GM23338 (cell line): ENCODE measurements at regions not wholly inside any gene's neighbourhood (a gene's known extent, or its start where the extent isn't known, plus 50 kb on each side); places are given as distances from the start of the nearest gene placed in this dataset.

Source experiments
- ATAC-seq: fragments of 200-7000 bp; cut with Tn5 transposase; 3 replicates; pipeline ENCODE4 v1.9.1; 2020
- DNase-seq: peaks from one replicate; pipeline ENCODE4 v3.0.0-alpha.2; 2015; ENCODE audit warnings: low spot score
- H2AFZ ChIP-seq: fragments of 200-600 bp; sonication (generic); 2 replicates; pipeline ENCODE4 v1.8.0; 2016; ENCODE audit warnings: antibody characterized with exemption, mild to moderate bottlenecking, moderate library complexity
- H3F3A ChIP-seq: fragments of 200-600 bp; sonication (generic); replicated peaks from 2 replicates; pipeline ENCODE4 v1.8.0; 2017; ENCODE audit warnings: antibody characterized with exemption, mixed run types, low read depth
- H3K27ac ChIP-seq: fragments of 200-600 bp; sonication (generic); 2 replicates; pipeline ENCODE4 v1.6.1; 2016; ENCODE audit warnings: low read depth
- H3K27me3 ChIP-seq: fragments of 200-600 bp; sonication (generic); 2 replicates; pipeline ENCODE4 v1.8.0; 2016; ENCODE audit warnings: mild to moderate bottlenecking, mixed run types, moderate library complexity; ENCODE audit not compliant: insufficient read depth
- H3K36me3 ChIP-seq: fragments of 200-600 bp; sonication (generic); 2 replicates; pipeline ENCODE4 v1.8.0; 2016; ENCODE audit warnings: mild to moderate bottlenecking; ENCODE audit not compliant: insufficient read depth
- H3K4me1 ChIP-seq: fragments of 200-600 bp; sonication (generic); 2 replicates; pipeline ENCODE4 v1.8.0; 2016; ENCODE audit warnings: mild to moderate bottlenecking, moderate library complexity; ENCODE audit not compliant: insufficient read depth
- H3K4me2 ChIP-seq: fragments of 200-600 bp; sonication (generic); 2 replicates; pipeline ENCODE4 v1.7.1; 2017; ENCODE audit warnings: mixed run types
- H3K4me3 ChIP-seq: fragments of 200-600 bp; sonication (generic); 2 replicates; pipeline ENCODE4 v1.6.1; 2016; ENCODE audit warnings: mixed run types
- H3K79me2 ChIP-seq: fragments of 200-600 bp; sonication (generic); replicated peaks from 2 replicates; pipeline ENCODE4 v1.8.0; 2017; ENCODE audit warnings: mild to moderate bottlenecking; ENCODE audit not compliant: insufficient read depth
- H3K9me2 ChIP-seq: fragments of 200-600 bp; sonication (generic); 2 replicates; pipeline ENCODE4 v1.8.0; 2017; ENCODE audit not compliant: insufficient read depth
- H4K20me1 ChIP-seq: fragments of 200-600 bp; sonication (generic); replicated peaks from 2 replicates; pipeline ENCODE4 v1.8.0; 2017; ENCODE audit warnings: mild to moderate bottlenecking; ENCODE audit not compliant: insufficient read depth
- H3K27ac Mint-ChIP-seq: 2 replicates; pipeline ENCODE4 v1.8.0; 2020; ENCODE audit warnings: inconsistent platforms, mild to moderate bottlenecking, moderate library complexity, mixed read lengths
- H3K27me3 Mint-ChIP-seq: 3 replicates; pipeline ENCODE4 v1.8.0; 2022; ENCODE audit warnings: low read depth, mild to moderate bottlenecking, moderate library complexity, mixed read lengths, inconsistent platforms; ENCODE audit not compliant: insufficient read depth, poor library complexity
- H3K36me3 Mint-ChIP-seq: 3 replicates; pipeline ENCODE4 v1.8.0; 2021; ENCODE audit warnings: low read depth, mild to moderate bottlenecking, inconsistent platforms, moderate library complexity, mixed read lengths
- H3K4me1 Mint-ChIP-seq: 3 replicates; pipeline ENCODE4 v1.8.0; 2020; ENCODE audit warnings: mild to moderate bottlenecking, inconsistent platforms, mixed read lengths
- H3K4me3 Mint-ChIP-seq: 3 replicates; pipeline ENCODE4 v1.8.0; 2021; ENCODE audit warnings: moderate library complexity, mild to moderate bottlenecking, inconsistent platforms, mixed read lengths
- H3K9me3 Mint-ChIP-seq: 3 replicates; pipeline ENCODE4 v1.8.0; 2020; ENCODE audit warnings: moderate library complexity, mild to moderate bottlenecking, inconsistent platforms, mixed read lengths
- EZH2 ChIP-seq: fragments of 200-600 bp; sonication (generic); IDR thresholded peaks from one replicate; pipeline ENCODE4 v1.8.0; 2017; ENCODE audit warnings: antibody characterized with exemption, mild to moderate bottlenecking, low read depth; ENCODE audit not compliant: unreplicated experiment
- EZH2phosphoT487 ChIP-seq: fragments of 200-600 bp; sonication (generic); IDR thresholded peaks from one replicate; pipeline ENCODE4 v1.8.1; 2018; ENCODE audit warnings: antibody characterized with exemption; ENCODE audit not compliant: unreplicated experiment
- JUNB ChIP-seq: IDR thresholded peaks from one replicate; pipeline ENCODE4 v1.6.1; 2016; ENCODE audit warnings: antibody characterized with exemption; ENCODE audit not compliant: unreplicated experiment
- NANOG ChIP-seq: IDR thresholded peaks from 2 replicates; pipeline ENCODE4 v1.6.1; 2016; ENCODE audit warnings: antibody characterized with exemption, borderline replicate concordance
- POLR2AphosphoS5 ChIP-seq: IDR thresholded peaks from 2 replicates; pipeline ENCODE4 v1.6.1; 2016; ENCODE audit warnings: antibody characterized with exemption, low read depth
- STAT1 ChIP-seq: IDR thresholded peaks from one replicate; pipeline ENCODE4 v1.6.1; 2016; ENCODE audit warnings: antibody characterized with exemption; ENCODE audit not compliant: unreplicated experiment
- ZNF114 ChIP-seq: fragments of 250-450 bp; sonication (Bioruptor Pico); IDR thresholded peaks from 2 replicates; pipeline ENCODE4 v1.5.0; 2020; ENCODE audit warnings: mild to moderate bottlenecking, moderate library complexity
- ZNF331 ChIP-seq: fragments of 250-450 bp; sonication (Bioruptor Pico); IDR thresholded peaks from 2 replicates; pipeline ENCODE4 v1.5.0; 2020; ENCODE audit warnings: low read depth, mild to moderate bottlenecking, moderate library complexity
- TF ChIP-seq, protein P1 (sequence below), 2 experiments: fragments of 200-600 bp in 1 of 2; sonication (generic) in 1 of 2; conservative IDR thresholded peaks; 2 replicates each; pipeline versions ENCODE4 v1.5.1 to v1.6.1; 2016 to 2017; ENCODE audit warnings: antibody characterized with exemption in 2 of 2, low read depth in 2 of 2, mild to moderate bottlenecking in 2 of 2, moderate library complexity in 1 of 2
- TF ChIP-seq, protein P2 (sequence below): IDR thresholded peaks from 2 replicates; pipeline ENCODE4 v1.6.1; 2016; ENCODE audit warnings: antibody characterized with exemption
- TF ChIP-seq, protein P3 (sequence below): IDR thresholded peaks from one replicate; pipeline ENCODE4 v1.6.1; 2018; ENCODE audit warnings: antibody characterized with exemption; ENCODE audit not compliant: unreplicated experiment

DNA sequence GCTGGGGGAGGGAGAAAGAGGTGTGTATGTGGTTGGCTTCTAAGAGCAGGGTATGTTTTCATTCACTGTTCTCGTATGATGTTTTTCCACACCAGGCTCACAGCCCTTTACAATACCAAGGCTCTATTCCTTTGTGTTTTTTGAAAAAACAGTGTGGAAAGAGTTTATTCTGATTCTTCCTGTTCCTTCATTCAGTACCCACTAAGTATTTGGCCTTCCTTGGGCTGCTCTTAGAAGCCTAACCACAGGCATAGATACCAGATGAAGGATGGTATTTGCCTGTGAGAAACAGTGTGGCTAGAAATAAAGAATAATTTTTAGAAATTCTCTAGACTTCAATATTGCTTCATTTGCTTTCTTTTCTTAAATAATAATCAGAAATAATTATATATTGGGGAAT is 518.0 kb upstream of the DIPK2B start:
- H3K27ac ChIP-seq: no peak overlapping the region
- no peaks in the 10 kb centered on the region for H3K9me2 ChIP-seq
- H3K4me2 ChIP-seq: peak overlapping the region; percentile 12; the same call in 1 of the 2 replicates
- H3K36me3 ChIP-seq: no peaks in the 10 kb centered on the region
- no peaks in the 10 kb centered on the region for H3K36me3 Mint-ChIP-seq
- peaks cover 4% of the 10 kb centered on the region; the same call in 1 of the 2 replicates for H3K4me1 ChIP-seq
- no peak overlapping the region; the same call in 1 of the 2 replicates for H3K27ac Mint-ChIP-seq
- DNase-seq (no peak), ATAC-seq (no peak)
- H4K20me1 ChIP-seq: no peaks in the 10 kb centered on the region
- peaks cover 2% of the 10 kb centered on the region for H3K27me3 Mint-ChIP-seq
- peaks cover 9% of the 10 kb centered on the region for H3K4me1 Mint-ChIP-seq
- no peak overlapping the region for H3K4me3 ChIP-seq
- H3F3A ChIP-seq: no peaks in the 10 kb centered on the region
- H3K79me2 ChIP-seq: no peaks in the 10 kb centered on the region
- TF ChIP-seq EZH2 (no peak), EZH2phosphoT487 (no peak)
- H3K9me3 Mint-ChIP-seq: no peaks in the 10 kb centered on the region
- no peak overlapping the region for H2AFZ ChIP-seq
- no peak overlapping the region for H3K4me3 Mint-ChIP-seq
- H3K27me3 ChIP-seq: no peaks in the 10 kb centered on the region

- Histone ChIP-seq H3F3A (no peaks in the 10 kb centered on the region), H2AFZ (no peak overlapping the region), H3K4me2 (no peak overlapping the region), H3K9me2 (no peaks in the 10 kb centered on the region), H4K20me1 (no peaks in the 10 kb centered on the region), H3K4me1 (peaks cover 4% of the 10 kb centered on the region; the same call in 1 of the 2 replicates), H3K79me2 (no peaks in the 10 kb centered on the region), H3K27me3 (no peaks in the 10 kb centered on the region), H3K36me3 (no peaks in the 10 kb centered on the region), H3K4me3 (no peak overlapping the region), H3K27ac (no peak overlapping the region)
- Mint-ChIP-seq H3K4me1 (peaks cover 9% of the 10 kb centered on the region), H3K27me3 (peaks cover 2% of the 10 kb centered on the region), H3K27ac (no peak overlapping the region), H3K9me3 (no peaks in the 10 kb centered on the region), H3K4me3 (no peak overlapping the region), H3K36me3 (no peaks in the 10 kb centered on the region)
- DNase-seq (no peak), ATAC-seq (no peak)
- TF ChIP-seq JUNB: no peak
- TF ChIP-seq, protein P1, sequence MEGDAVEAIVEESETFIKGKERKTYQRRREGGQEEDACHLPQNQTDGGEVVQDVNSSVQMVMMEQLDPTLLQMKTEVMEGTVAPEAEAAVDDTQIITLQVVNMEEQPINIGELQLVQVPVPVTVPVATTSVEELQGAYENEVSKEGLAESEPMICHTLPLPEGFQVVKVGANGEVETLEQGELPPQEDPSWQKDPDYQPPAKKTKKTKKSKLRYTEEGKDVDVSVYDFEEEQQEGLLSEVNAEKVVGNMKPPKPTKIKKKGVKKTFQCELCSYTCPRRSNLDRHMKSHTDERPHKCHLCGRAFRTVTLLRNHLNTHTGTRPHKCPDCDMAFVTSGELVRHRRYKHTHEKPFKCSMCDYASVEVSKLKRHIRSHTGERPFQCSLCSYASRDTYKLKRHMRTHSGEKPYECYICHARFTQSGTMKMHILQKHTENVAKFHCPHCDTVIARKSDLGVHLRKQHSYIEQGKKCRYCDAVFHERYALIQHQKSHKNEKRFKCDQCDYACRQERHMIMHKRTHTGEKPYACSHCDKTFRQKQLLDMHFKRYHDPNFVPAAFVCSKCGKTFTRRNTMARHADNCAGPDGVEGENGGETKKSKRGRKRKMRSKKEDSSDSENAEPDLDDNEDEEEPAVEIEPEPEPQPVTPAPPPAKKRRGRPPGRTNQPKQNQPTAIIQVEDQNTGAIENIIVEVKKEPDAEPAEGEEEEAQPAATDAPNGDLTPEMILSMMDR (conservative IDR thresholded peaks at IDR 0.05; ENCODE audit: low read depth in 2 of 2): no peak
- no peak for TF ChIP-seq EZH2phosphoT487
- TF ChIP-seq, protein P2, sequence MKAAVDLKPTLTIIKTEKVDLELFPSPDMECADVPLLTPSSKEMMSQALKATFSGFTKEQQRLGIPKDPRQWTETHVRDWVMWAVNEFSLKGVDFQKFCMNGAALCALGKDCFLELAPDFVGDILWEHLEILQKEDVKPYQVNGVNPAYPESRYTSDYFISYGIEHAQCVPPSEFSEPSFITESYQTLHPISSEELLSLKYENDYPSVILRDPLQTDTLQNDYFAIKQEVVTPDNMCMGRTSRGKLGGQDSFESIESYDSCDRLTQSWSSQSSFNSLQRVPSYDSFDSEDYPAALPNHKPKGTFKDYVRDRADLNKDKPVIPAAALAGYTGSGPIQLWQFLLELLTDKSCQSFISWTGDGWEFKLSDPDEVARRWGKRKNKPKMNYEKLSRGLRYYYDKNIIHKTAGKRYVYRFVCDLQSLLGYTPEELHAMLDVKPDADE: no peak
- TF ChIP-seq, protein P3, sequence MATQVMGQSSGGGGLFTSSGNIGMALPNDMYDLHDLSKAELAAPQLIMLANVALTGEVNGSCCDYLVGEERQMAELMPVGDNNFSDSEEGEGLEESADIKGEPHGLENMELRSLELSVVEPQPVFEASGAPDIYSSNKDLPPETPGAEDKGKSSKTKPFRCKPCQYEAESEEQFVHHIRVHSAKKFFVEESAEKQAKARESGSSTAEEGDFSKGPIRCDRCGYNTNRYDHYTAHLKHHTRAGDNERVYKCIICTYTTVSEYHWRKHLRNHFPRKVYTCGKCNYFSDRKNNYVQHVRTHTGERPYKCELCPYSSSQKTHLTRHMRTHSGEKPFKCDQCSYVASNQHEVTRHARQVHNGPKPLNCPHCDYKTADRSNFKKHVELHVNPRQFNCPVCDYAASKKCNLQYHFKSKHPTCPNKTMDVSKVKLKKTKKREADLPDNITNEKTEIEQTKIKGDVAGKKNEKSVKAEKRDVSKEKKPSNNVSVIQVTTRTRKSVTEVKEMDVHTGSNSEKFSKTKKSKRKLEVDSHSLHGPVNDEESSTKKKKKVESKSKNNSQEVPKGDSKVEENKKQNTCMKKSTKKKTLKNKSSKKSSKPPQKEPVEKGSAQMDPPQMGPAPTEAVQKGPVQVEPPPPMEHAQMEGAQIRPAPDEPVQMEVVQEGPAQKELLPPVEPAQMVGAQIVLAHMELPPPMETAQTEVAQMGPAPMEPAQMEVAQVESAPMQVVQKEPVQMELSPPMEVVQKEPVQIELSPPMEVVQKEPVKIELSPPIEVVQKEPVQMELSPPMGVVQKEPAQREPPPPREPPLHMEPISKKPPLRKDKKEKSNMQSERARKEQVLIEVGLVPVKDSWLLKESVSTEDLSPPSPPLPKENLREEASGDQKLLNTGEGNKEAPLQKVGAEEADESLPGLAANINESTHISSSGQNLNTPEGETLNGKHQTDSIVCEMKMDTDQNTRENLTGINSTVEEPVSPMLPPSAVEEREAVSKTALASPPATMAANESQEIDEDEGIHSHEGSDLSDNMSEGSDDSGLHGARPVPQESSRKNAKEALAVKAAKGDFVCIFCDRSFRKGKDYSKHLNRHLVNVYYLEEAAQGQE: no peak
- no peak for TF ChIP-seq STAT1
- TF ChIP-seq POLR2AphosphoS5: no peak
- TF ChIP-seq ZNF114 (CRISPR knock-in tag): no peak
- TF ChIP-seq ZNF331 (CRISPR knock-in tag): no peak
- no peak for TF ChIP-seq NANOG
Measured at GRCh38 chrX:45716750-45717149, 516.1 kb upstream of the DIPK2B start.
